Chondrocyte (in vitro differentiated cells): ENCODE measurements at regions not wholly inside any gene's neighbourhood (a gene's known extent, or its start where the extent isn't known, plus 50 kb on each side); places are given as distances from the start of the nearest gene placed in this dataset.
"Not testable (repeated sequence)": the region's sequence is repeated elsewhere in the genome, so short reads cannot be mapped to it uniquely, and the experiment has no call there.

Source experiments
- DNase-seq: peaks from one replicate; pipeline ENCODE4 v3.0.0; 2021; ENCODE audit warnings: mixed read lengths, low spot score
- H3K27ac Mint-ChIP-seq: one replicate; pipeline ENCODE4 v1.8.0; 2021; ENCODE audit warnings: mild to moderate bottlenecking, moderate library complexity, mixed read lengths; ENCODE audit not compliant: unreplicated experiment
- H3K27me3 Mint-ChIP-seq: 2 replicates; pipeline ENCODE4 v1.8.0; 2021; ENCODE audit warnings: low read depth, mixed read lengths
- H3K36me3 Mint-ChIP-seq: 2 replicates; pipeline ENCODE4 v1.8.0; 2021; ENCODE audit warnings: low read depth, mixed read lengths
- H3K4me1 Mint-ChIP-seq: 2 replicates; pipeline ENCODE4 v1.8.0; 2021; ENCODE audit warnings: low read depth, mild to moderate bottlenecking, mixed read lengths
- H3K4me3 Mint-ChIP-seq: one replicate; pipeline ENCODE4 v1.8.0; 2021; ENCODE audit warnings: mild to moderate bottlenecking, moderate library complexity, mixed read lengths; ENCODE audit not compliant: unreplicated experiment
- H3K9me3 Mint-ChIP-seq: 2 replicates; pipeline ENCODE4 v1.8.0; 2021; ENCODE audit warnings: low read depth, mixed read lengths
- CTCF ChIP-seq: fragments of 200-600 bp; sonication (generic); IDR thresholded peaks from 2 replicates; pipeline ENCODE4 v1.5.0; 2021; ENCODE audit warnings: antibody characterized with exemption, mild to moderate bottlenecking, moderate library complexity

GRCh38 chr6:15751721-15752350 is 89.0 kb upstream of the DTNBP1 start:
- no peak for DNase-seq
- Mint-ChIP-seq H3K9me3 (no peaks in the 10 kb centered on the region), H3K36me3 (no peaks in the 10 kb centered on the region), H3K27me3 (no peaks in the 10 kb centered on the region), H3K4me3 (no peak overlapping the region), H3K4me1 (no peaks in the 10 kb centered on the region), H3K27ac (no peak overlapping the region)
- no peak for TF ChIP-seq CTCF

GRCh38 chr6:15748341-15748740 is 85.5 kb upstream of the DTNBP1 start:
- Mint-ChIP-seq H3K27me3 (no peaks in the 10 kb centered on the region), H3K4me1 (no peaks in the 10 kb centered on the region), H3K9me3 (no peaks in the 10 kb centered on the region), H3K27ac (no peak overlapping the region), H3K36me3 (no peaks in the 10 kb centered on the region), H3K4me3 (no peak overlapping the region)
- TF ChIP-seq CTCF: no peak
- DNase-seq: no peak

- Mint-ChIP-seq H3K27ac (no peak overlapping the region), H3K36me3 (no peaks in the 10 kb centered on the region), H3K4me1 (no peaks in the 10 kb centered on the region), H3K27me3 (no peaks in the 10 kb centered on the region), H3K4me3 (no peak overlapping the region), H3K9me3 (no peaks in the 10 kb centered on the region)
- no peak for TF ChIP-seq CTCF
- no peak for DNase-seq
Observed at GRCh38 chr6:15747354-15747883, 84.6 kb upstream of the DTNBP1 start.

GRCh38 chr6:15745781-15746180 is 83.0 kb upstream of the DTNBP1 start:
- DNase-seq: no peak
- Mint-ChIP-seq H3K36me3 (no peaks in the 10 kb centered on the region), H3K4me1 (no peaks in the 10 kb centered on the region), H3K9me3 (no peaks in the 10 kb centered on the region), H3K27ac (no peak overlapping the region), H3K4me3 (no peak overlapping the region), H3K27me3 (no peaks in the 10 kb centered on the region)
- TF ChIP-seq CTCF: no peak

- DNase-seq: no peak
- Mint-ChIP-seq H3K9me3 (no peaks in the 10 kb centered on the region), H3K4me1 (no peaks in the 10 kb centered on the region), H3K36me3 (no peaks in the 10 kb centered on the region), H3K27me3 (no peaks in the 10 kb centered on the region), H3K4me3 (no peak overlapping the region), H3K27ac (no peak overlapping the region)
- TF ChIP-seq CTCF: no peak
Observed at GRCh38 chr6:15744818-15745402, 82.1 kb upstream of the DTNBP1 start.

- H3K27me3 Mint-ChIP-seq, H3K27ac Mint-ChIP-seq, H3K36me3 Mint-ChIP-seq, DNase-seq, H3K4me3 Mint-ChIP-seq, H3K9me3 Mint-ChIP-seq, H3K4me1 Mint-ChIP-seq: not testable (repeated sequence)
Observed at GRCh38 chr6:15742013-15742412, 79.2 kb upstream of the DTNBP1 start.
